Upper lobe of left lung (tissue), 4 donors: ENCODE measurements at regions not wholly inside any gene's neighbourhood (a gene's known extent, or its start where the extent isn't known, plus 50 kb on each side); places are given as distances from the start of the nearest gene placed in this dataset.

Source experiments
- EP300 ChIP-seq, 4 donors: sonication (generic); formaldehyde crosslinking; IDR thresholded peaks; one replicate each; pipeline ENCODE4 v1.5.1; 2017; ENCODE audit warnings: antibody characterized with exemption in 4 of 4, control low read depth in 2 of 4
- POLR2A ChIP-seq, 4 donors: fragments of 450-650 bp; IDR thresholded peaks; one replicate each; pipeline ENCODE4 v1.5.1; 2016 to 2017; ENCODE audit warnings: antibody characterized with exemption in 4 of 4, mild to moderate bottlenecking in 2 of 4
- POLR2AphosphoS5 ChIP-seq, 2 donors: sonication (generic); formaldehyde crosslinking; IDR thresholded peaks; one replicate each; pipeline ENCODE4 v1.5.1; 2017; ENCODE audit warnings: antibody characterized with exemption in 2 of 2
- TF ChIP-seq, protein P1 (sequence below), 6 experiments: fragments of 450-650 bp in 4 of 6; fragments of 200-600 bp in 2 of 6; sonication (generic) in 2 of 6; IDR thresholded peaks; one replicate each; pipeline ENCODE4 v1.5.1; 2016 to 2019; ENCODE audit warnings: antibody characterized with exemption in 6 of 6

DNA sequence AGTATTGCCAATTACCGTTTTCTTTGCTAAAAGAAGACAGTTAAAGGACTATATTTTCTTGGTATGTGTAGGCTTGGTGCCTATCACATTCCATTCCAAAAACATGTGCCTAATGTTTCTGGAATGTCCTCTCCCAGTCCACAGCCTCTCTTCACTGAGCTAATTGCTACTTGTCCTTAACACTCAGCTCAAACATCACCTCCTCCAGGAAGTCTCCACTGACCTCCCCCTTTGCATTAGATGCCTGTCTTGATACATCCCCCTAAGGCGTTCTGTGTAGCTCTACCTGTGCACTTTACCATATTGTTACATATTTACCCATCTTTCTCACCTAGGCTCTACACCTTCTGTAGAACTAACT lies 195.6 kb upstream of the CAMK1G start:
- TF ChIP-seq, protein P1, sequence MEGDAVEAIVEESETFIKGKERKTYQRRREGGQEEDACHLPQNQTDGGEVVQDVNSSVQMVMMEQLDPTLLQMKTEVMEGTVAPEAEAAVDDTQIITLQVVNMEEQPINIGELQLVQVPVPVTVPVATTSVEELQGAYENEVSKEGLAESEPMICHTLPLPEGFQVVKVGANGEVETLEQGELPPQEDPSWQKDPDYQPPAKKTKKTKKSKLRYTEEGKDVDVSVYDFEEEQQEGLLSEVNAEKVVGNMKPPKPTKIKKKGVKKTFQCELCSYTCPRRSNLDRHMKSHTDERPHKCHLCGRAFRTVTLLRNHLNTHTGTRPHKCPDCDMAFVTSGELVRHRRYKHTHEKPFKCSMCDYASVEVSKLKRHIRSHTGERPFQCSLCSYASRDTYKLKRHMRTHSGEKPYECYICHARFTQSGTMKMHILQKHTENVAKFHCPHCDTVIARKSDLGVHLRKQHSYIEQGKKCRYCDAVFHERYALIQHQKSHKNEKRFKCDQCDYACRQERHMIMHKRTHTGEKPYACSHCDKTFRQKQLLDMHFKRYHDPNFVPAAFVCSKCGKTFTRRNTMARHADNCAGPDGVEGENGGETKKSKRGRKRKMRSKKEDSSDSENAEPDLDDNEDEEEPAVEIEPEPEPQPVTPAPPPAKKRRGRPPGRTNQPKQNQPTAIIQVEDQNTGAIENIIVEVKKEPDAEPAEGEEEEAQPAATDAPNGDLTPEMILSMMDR (IDR thresholded peaks at IDR 0.05): no peak
- TF ChIP-seq POLR2A (IDR thresholded peaks at IDR 0.05) (no peak), EP300 (IDR thresholded peaks at IDR 0.05) (no peak), POLR2AphosphoS5 (IDR thresholded peaks at IDR 0.05) (no peak)
